GM19328 (cell line): ENCODE measurements at regions not wholly inside any gene's neighbourhood (a gene's known extent, or its start where the extent isn't known, plus 50 kb on each side); places are given as distances from the start of the nearest gene placed in this dataset.

ENCODE experiments used
- ATAC-seq: cut with Tn5 transposase; IDR thresholded peaks from one replicate; pipeline ENCODE4 v1.9.1; 2021; ENCODE audit warnings: mild to moderate bottlenecking, moderate library complexity; ENCODE audit not compliant: unreplicated experiment

DNA sequence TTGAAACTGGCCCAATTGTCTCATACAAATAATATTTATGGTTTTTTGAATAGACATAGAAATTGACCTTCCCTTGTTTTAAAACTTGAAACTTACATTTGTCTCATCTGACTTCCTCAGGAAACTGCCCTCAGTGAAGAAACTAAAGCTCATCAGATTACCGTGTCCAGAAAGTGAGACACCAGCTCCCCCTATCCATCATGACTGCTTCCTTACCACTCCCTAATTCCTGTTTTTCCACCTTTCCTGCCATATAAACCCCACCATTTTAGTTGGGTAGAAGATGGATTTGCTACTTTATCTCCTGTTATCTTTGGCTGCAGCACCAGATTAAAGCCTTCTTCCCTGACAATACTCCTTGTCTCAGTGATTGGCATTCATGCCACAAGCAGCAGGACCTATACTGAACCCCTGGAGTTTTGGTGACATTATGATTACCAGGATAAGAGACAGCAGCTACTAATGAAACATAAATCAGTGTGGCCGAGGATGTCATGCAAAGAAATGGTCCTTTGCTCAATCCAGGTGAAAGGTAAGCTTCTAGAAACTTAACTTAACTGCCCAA lies 1627.6 kb upstream of the ZEB2 start:
- no peak for ATAC-seq

DNA sequence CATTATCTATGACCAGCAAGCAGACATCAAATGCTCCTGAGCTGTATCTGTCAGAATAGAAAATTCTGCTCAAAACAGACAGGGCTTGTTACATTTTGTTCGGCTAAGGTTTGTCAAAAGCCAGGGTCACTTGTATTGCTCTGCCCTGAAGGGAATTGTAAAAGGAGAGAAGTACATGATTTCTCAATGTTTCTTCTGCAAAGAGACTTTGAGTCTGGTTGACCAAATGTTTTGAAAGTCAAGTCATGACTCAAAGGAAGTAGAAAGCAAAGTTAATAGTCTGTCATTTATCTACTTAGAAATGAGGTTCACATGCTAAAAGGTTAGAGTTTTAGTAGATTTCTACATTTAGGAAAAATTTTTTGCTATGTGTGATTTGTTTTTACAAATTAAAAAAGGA lies 1624.1 kb upstream of the ZEB2 start:
- no peak for ATAC-seq

DNA sequence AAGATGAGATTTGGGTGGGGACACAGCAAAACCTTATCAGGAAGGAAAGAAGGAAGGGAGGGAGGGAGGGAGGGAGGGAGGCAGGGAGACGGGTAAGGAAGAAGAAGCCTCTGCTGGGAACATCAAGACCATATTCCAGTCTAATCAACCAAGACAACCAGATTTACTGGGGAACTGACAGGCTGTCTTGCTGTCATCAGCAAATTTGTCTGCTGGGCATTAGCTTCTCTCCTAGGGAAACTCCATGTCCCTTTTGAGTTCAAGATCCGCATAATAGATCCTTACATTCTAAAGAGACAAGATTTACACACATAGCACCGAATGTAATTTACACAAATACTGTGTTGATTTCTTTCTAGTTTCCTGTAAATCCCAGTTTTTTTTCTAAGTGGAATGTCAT lies 1618.9 kb upstream of the ZEB2 start:
- ATAC-seq = no peak

DNA sequence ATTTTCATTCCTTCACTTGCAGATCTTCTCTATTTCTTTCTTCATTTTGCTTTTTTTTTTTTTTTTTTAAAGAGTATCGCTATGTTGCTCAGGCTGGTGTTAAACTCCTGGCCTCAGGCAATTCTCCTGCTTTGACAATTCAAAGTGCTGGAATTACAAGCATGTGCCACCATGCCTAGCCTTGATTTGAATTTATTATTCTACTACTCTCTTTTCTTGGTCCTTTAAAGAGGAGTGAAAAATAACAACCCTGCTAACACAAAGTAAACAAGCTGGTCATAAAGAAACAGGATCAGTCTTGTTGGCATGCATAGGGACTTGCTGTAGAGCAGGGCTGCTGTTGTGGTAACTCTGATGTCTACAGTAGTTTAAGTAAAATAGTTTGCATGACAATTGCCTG lies 1615.3 kb upstream of the ZEB2 start:
- ATAC-seq = no peak

DNA sequence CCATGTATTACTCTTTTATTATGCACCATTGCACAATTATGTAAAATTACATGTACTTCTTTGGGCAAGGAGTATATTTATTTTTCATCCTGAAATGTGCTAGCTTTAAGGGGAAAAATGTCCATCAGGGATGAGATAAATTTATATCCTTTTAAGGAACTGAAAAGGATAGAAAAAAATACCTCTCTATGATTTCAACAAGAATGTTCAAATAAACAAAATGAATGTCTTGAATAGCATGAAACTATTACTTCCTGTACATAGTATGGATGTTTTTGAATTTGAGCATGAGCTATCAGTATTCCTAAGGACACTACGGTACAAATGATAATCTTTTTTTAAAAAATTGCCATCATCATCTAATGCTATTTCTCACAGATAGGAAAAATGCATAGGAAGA lies 1611.9 kb upstream of the ZEB2 start:
- ATAC-seq = no peak

DNA sequence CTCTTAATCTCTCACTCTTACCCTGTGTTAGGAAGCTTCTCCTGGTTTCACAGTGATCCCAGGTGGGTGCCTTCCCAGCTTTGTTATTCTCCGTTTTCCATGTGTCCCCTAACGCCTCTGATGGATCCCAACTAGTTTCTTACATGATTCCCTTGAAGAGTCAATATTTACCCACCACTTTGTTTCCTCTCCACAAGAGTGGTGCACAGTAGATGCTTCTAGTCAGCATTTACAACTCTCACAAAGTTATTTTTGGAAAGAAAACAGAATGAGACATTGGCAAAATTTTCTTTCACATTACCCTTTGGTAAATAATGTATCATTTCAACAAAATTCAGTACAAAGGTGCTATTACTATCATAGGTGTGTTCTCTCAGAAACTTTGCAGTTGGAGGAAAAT lies 1611.1 kb upstream of the ZEB2 start:
- no peak for ATAC-seq

DNA sequence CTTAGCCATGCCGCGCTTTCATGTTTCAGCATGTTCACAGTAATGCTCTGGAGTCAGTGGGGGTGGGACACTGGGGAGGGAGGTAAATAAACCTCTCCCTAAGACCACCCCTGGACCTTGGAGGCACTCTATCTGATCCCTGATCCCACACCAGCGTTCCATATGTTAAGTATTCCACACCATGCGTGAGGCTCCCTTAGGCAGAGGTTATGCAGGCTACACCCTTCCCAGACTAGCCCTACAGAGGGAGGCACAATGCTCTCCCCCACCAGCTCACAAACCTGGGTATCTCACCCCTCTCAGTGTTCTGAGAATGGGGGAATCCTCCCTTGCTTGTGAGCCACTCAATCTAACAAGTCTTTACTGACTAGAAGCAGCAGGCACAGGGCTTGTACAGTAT lies 1610.4 kb upstream of the ZEB2 start:
- ATAC-seq = no peak

DNA sequence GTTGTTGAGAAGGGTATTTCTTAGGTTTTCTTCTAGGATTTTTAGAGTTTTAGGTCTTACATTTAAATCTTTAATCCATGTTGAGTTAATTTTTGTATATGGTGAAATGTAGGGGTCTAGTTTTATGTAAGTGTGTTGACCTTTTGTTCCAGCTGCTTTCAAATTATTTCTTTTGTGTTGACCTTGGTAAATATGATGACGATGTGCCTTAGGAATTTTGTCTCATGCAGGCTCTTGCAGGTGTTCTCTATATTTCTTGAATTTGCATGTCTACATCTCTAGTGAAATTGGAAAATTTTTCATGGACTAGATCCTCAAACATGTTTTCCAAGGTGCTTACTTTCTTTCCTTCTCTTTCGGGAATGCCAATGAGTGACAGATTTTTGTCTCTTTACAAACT lies 1609.3 kb upstream of the ZEB2 start:
- no peak for ATAC-seq

DNA sequence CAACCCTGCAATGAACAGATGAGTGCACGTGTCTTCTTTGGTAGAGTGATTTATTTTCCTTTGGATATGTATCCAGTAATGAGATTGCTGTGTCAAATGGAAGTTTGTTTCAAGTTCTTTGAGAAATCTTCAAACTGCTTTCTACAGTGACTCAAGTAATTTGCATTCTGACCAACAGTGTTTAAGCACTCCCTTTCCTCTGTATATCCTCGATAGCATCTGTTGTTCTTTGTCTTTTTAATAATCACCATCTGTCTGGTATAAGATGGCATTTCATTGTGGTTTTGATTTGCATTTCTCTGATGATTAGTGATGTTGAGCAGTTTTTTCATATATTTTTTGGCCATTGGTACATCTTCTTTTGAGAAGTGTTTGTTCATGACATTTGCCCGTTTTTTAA lies 1608.3 kb upstream of the ZEB2 start:
- ATAC-seq = no peak

DNA sequence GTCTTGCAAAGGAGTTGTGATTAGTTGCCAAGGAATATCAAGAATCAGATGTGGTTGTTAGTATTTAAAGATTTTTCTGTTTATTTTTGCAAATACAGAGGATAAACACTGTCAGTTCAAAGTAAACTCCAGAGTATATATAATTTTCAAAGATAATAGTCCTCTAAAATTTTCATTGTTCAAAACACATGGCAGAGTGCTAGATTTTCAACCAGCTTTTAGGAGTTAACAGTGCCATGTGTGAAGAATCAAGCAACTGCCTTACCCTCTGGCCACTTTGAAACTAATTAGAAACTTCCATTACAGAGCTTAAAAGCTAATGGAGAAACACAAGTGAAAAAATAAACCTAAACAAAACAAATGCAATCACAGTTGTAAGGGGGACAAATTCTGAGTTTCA lies 1605.6 kb upstream of the ZEB2 start:
- ATAC-seq = no peak

DNA sequence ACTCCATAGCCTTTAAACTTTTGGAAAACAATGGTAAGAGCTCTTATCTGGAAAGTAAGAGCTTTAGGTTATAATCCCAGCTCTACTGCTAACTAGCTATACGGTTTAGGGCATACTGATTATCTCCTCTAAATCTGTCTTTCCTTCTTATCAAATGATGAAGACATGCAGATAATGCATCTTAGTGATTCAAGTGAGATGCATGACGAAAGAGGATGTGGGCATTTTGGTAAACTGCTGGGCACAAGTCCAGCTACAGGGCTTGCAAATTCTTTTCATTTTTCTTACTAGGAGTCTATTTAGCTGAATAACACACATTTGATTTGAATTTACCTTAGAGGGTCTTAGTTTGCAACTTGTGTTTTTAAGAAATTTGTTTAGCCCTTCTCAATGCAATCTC lies 1604.8 kb upstream of the ZEB2 start:
- ATAC-seq = no peak

DNA sequence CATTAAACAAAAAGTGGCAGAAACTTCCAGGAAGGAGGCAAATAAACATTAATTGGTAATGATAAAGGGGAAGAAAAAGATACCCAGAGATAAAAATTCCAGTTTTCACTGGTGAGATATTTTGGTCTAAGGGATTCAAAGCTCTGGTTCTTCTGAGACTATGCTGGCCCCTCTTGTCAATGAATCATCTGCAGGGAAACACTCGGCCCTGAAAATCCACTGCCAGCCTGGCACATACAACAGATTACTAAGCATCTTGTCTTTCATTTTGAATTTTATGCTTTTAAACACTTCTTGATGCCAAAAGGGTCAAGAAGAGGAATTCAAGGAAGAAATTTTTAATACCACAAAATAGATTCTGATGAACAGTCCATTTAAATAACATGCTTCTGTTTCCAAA lies 1603.8 kb upstream of the ZEB2 start:
- no peak for ATAC-seq

DNA sequence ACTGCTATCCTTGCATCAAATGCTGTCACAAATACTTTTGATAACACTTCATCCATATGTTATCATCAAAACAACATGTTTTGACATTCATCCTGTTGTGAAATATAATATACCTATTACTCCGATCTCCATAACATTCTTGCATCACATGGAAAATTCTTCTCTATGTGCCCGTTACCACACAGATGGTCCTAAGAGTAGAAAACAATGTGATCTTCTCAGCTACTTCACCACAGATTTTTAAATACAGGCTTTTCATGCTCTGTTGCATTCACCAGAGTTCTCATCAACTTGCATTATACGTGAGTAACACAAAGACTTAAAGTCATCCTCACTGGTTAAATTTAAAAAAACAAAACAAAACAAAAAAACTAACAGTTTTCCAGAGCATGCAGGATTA lies 1603.3 kb upstream of the ZEB2 start:
- ATAC-seq = no peak

DNA sequence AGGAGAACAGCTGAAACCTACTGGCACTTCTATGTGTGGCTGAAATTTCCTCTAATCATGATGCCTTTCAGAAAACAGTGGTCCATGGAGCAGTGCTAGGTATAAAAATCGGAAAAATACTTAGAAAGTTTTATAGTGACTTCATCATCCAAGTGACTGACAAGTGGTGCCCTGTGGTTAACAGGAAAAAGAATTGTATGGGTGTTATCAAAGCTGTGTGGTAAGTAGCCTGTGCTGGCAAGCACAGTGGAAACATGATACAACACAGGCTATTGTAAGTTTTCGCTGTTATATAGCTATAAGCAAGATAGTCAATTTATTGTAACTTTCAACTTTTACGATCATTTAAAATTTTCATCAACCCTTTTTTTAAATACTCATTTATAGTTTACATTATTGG lies 1599.7 kb upstream of the ZEB2 start:
- no peak for ATAC-seq

DNA sequence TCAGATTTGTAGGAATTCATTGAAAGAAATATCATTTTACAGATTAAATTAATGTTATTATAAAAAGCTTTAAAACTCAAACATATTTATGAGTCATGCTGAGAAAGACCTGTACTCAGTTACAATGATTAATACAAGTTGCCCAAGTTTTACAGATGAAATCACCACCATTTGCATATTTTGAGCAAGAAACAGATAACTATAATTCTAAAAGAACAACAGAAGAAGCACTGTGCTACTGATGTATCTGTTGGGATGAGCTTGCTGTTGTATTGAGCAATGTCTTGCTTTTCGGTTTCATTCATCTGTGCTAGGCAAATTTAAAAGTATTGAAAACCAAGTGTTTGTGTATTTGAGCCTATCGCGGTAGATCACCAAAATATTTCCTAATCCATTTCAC lies 1589.1 kb upstream of the ZEB2 start:
- no peak for ATAC-seq

DNA sequence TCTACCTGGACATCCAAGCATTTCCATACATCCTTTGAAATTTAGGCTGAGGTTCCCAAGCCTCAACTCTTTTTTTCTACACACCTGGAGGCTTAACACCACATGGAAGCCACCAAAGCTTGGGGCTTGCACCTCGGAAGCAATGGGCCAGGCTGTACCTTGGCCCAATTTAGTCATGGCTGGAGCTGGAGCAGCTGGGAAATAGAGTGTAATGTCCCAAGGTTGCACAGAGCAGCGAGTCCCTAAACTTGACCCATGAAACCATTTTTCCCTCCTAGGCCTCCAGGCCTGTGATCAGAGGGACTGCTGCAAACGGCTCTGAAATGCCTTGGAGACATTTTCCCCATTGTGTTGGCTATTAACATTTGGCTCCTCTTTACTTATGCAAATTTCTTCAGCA lies 1574.3 kb upstream of the ZEB2 start:
- ATAC-seq = no peak

DNA sequence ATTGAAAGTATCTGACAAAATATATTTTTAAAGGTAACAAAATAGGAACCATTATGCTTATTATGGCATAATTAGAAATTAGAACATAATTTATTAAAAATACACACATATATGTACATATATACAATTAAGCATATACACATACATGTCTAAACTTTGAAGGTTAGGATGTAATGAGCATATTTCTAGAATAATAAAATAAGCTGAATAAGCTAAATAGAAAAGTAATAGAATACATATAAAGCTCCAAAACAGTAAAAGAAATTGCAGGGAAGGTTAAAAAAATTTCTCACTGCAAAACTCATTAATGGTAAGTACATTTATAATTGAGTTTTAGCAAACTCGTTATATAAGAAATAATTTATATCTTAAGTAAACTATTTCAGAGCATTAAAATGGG lies 1561.5 kb upstream of the ZEB2 start:
- no peak for ATAC-seq

DNA sequence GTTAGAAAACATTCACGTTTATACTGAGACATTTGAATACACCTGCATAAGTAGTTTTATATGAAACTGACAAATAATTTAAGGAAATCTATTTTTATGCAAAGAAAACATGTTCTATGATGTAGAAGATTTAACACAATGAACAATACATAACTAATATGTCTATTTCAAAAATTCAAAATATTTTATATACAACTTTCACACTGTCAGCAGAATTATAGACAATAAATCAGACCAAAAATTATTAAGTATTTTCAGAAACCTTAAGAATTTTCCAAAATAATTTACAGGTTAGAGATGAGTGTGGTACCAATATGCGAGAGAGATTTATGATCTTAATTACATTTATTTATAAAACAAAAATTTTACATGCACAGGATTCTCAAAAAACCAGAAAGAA lies 1561.0 kb upstream of the ZEB2 start:
- no peak for ATAC-seq

DNA sequence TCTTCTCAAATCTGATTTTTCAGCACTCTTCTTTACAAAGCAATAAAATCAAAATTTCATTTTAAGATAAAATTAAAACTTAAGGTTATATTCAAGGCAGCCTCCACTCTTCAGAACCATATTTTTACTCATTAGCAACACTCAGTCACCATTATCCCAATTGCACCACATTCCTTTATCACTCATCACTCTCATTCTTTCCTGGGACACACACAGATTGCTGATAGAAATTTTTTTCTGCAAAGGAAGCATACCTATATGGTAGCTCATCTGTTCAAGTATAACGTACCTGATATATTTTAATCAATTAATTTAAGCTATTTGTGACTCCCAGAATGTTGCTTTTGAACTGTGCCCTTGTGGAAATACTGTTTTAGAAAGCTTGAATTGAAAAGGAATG lies 1559.3 kb upstream of the ZEB2 start:
- ATAC-seq = no peak

DNA sequence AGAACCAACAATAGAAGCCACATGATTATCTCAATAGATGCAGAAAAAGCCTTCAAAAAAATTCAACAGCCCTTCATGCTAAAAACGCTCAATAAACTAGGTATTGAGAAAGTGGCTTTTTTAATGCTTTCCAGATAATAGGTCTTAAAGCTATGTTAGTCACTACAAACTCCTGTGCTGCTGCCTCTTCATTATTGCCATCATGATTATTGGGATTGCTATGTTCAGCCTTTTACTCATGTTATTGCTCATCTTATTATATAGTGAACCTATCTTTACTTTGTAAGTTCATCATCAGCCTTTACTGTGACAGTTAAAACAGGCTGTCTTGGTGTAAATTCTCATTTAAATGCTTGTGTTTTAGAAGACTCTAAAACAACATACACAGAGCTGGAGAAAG lies 1557.2 kb upstream of the ZEB2 start:
- no peak for ATAC-seq

DNA sequence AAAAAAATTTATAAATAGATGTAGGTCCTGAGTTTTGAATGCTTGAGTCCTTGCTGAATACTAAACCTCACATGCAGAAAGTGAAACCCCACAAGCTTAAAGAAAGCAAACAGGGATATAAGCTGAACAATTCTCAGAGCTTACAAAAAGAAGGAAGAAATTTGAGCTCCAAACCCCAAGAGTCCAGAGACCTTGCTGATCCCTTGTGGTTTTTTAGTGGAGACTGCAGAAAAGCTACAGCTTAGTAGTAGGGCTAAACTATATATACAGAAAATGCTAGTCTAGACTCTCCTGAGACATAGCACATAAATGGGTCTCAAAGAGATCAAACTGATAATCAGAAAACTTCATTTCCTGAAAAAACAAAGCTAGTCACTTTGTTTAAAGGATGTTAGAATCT lies 1548.1 kb upstream of the ZEB2 start:
- no peak for ATAC-seq

DNA sequence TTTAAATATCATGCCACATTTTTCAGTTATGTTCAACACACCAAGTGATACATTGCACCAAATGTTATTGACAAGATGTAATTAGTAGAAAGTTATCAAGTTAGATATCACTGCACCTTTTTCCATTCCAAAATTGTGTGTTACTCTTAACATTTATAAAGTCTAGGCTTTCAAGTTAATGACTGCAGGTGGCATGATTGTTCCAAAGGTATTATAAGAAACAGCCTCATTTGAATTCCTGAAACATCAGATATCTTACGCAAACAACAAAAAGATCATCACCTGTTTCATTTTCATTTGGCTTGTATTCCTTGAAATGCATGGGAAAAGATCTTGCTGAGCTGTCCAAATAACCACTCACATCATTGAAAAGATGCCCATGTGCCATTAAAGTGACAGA lies 1528.2 kb upstream of the ZEB2 start:
- no peak for ATAC-seq

DNA sequence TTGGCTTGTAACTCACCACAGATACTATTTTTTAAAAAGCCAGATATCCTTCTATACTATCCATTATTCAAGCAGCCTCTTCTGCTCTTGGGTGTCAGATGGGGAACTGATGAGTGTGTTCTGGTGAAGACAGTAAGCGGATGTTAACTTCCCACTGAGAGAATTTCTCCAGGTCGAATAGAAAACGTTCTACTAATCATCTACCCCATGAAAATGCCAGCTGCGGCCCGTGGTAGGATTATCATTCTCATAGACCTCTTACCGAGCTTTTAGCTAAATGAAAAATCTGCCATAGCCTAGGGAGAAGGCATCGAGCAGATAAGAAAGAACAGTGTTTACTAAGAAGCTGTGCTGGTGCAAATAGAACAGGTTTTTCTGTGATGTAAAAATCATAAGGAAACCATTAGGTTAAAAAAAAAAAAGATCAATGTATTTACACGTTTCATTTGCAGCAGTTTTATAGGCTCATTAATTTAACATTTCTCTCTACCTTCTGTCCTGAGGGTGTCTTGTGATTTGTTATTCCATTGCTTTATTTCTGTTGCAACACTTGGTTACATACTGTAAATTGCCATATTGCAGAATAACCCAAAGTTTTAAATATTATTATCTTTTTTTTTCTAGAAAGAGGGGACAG lies 1521.5 kb upstream of the ZEB2 start:
- ATAC-seq = no peak
